SK-N-SH (cell line): ENCODE measurements at regions not wholly inside any gene's neighbourhood (a gene's known extent, or its start where the extent isn't known, plus 50 kb on each side); places are given as distances from the start of the nearest gene placed in this dataset.

Experiments used
- CTCF ChIA-PET: fragments of 300-600, 350-600 bp; formaldehyde crosslinking; extraction: SDS; loops from one replicate; lab custom pipeline; 2021; lab: Yijun Ruan, JAX
- POLR2A ChIA-PET: fragments of 350-600 bp; sonication (Branson Sonifier 250); formaldehyde crosslinking; extraction: SDS; loops from one replicate; lab custom pipeline; 2020; ENCODE audit warnings: antibody characterized with exemption, inconsistent platforms; lab: Yijun Ruan, JAX
- DNase-seq: peaks from one replicate; pipeline ENCODE4 v3.0.0; 2012
- H2AFZ ChIP-seq: fragments of 200-600 bp; sonication (generic); 2 replicates; pipeline ENCODE4 v1.8.1; 2016; ENCODE audit warnings: antibody characterized with exemption, mild to moderate bottlenecking, low read depth
- H3F3A ChIP-seq: fragments of 200-600 bp; sonication (generic); replicated peaks from 2 replicates; pipeline ENCODE3; 2016; ENCODE audit warnings: antibody characterized with exemption, mild to moderate bottlenecking; ENCODE audit not compliant: insufficient read depth
- H3K27ac ChIP-seq, 2 experiments: fragments of 200-500 bp in 1 of 2; fragments of 200-600 bp in 1 of 2; sonication (Bioruptor generic) in 1 of 2; sonication (generic), shearing (Covaris generic) in 1 of 2; 2 replicates each; pipeline versions ENCODE4 v1.5.1 to v1.6.1; 2014 to 2016; ENCODE audit warnings: low read depth in 2 of 2, inconsistent platforms in 1 of 2, low read length in 1 of 2, mild to moderate bottlenecking in 1 of 2, mixed read lengths in 1 of 2
- H3K27me3 ChIP-seq: fragments of 200-600 bp; sonication (generic), shearing (Covaris generic); 2 replicates; pipeline ENCODE4 v1.6.1; 2016; ENCODE audit warnings: mixed run types; ENCODE audit not compliant: insufficient read depth
- H3K36me3 ChIP-seq, 2 experiments: fragments of 200-500 bp in 1 of 2; fragments of 200-600 bp in 1 of 2; sonication (Bioruptor generic) in 1 of 2; sonication (generic) in 1 of 2; replicated peaks in 1 of 2; 2 replicates each; pipeline versions ENCODE3 to v1.5.1; 2014 to 2016; ENCODE audit warnings: low read length in 1 of 2, mild to moderate bottlenecking in 1 of 2; ENCODE audit not compliant: insufficient read depth in 2 of 2, control insufficient read depth in 1 of 2
- H3K4me1 ChIP-seq, 2 experiments: fragments of 200-500 bp in 1 of 2; fragments of 200-600 bp in 1 of 2; sonication (Bioruptor generic) in 1 of 2; sonication (generic), shearing (Covaris generic) in 1 of 2; 2 replicates each; pipeline versions ENCODE4 v1.5.1 to v1.6.1; 2014 to 2016; ENCODE audit warnings: low read depth in 1 of 2, low read length in 1 of 2, mixed run types in 1 of 2; ENCODE audit not compliant: insufficient read depth in 2 of 2, control insufficient read depth in 1 of 2
- H3K4me2 ChIP-seq: fragments of 200-600 bp; sonication (generic), shearing (Covaris generic); 2 replicates; pipeline ENCODE4 v1.6.1; 2017; ENCODE audit warnings: mixed run types
- H3K4me3 ChIP-seq, 2 experiments: fragments of 200-500 bp in 1 of 2; fragments of 200-600 bp in 1 of 2; sonication (Bioruptor generic) in 1 of 2; sonication (generic), shearing (Covaris generic) in 1 of 2; 2 replicates each; pipeline versions ENCODE4 v1.5.1 to v1.8.1; 2014 to 2016; ENCODE audit warnings: low read depth in 2 of 2, inconsistent platforms in 1 of 2, low read length in 1 of 2, mild to moderate bottlenecking in 1 of 2, mixed read lengths in 1 of 2, moderate library complexity in 1 of 2
- H3K79me2 ChIP-seq: fragments of 200-600 bp; sonication (generic); 2 replicates; pipeline ENCODE4 v1.8.1; 2017; ENCODE audit warnings: mild to moderate bottlenecking; ENCODE audit not compliant: insufficient read depth
- H3K9ac ChIP-seq: fragments of 200-600 bp; sonication (generic); 2 replicates; pipeline ENCODE4 v1.6.1; 2017; ENCODE audit warnings: mixed run types
- H3K9me2 ChIP-seq: fragments of 200-600 bp; sonication (generic); 2 replicates; pipeline ENCODE4 v1.6.1; 2017; ENCODE audit warnings: mixed run types
- H3K9me3 ChIP-seq: fragments of 200-600 bp; sonication (generic); 2 replicates; pipeline ENCODE4 v1.6.1; 2017; ENCODE audit warnings: mixed run types, mild to moderate bottlenecking, moderate library complexity
- H4K20me1 ChIP-seq: fragments of 200-600 bp; sonication (generic); 2 replicates; pipeline ENCODE4 v1.6.1; 2017; ENCODE audit warnings: mild to moderate bottlenecking, mixed run types; ENCODE audit not compliant: insufficient read depth
- CHD2 ChIP-seq: fragments of 150-350 bp; IDR thresholded peaks from 2 replicates; pipeline ENCODE4 v1.6.1; 2018; ENCODE audit warnings: low read length; ENCODE audit not compliant: partially characterized antibody
- ELF1 ChIP-seq: IDR thresholded peaks from 2 replicates; pipeline ENCODE4 v1.4.0; 2012
- FOSL2 ChIP-seq: IDR thresholded peaks from 2 replicates; pipeline ENCODE4 v1.4.0; 2012; ENCODE audit warnings: low read depth, mild to moderate bottlenecking, moderate library complexity, borderline replicate concordance
- FOXJ3 ChIP-seq: sonication (generic); formaldehyde crosslinking; IDR thresholded peaks from 2 replicates; pipeline ENCODE4 v1.5.1; 2020; ENCODE audit warnings: mild to moderate bottlenecking, missing genetic modification reagents
- GATA2 ChIP-seq: sonication (generic); formaldehyde crosslinking; IDR thresholded peaks from 2 replicates; pipeline ENCODE4 v1.5.0; 2020; ENCODE audit warnings: mild to moderate bottlenecking, missing genetic modification reagents
- JUND ChIP-seq: IDR thresholded peaks from 2 replicates; pipeline ENCODE4 v1.4.0; 2012
- MAX ChIP-seq: IDR thresholded peaks from 2 replicates; pipeline ENCODE4 v1.4.0; 2012; ENCODE audit warnings: low read depth
- MXI1 ChIP-seq: IDR thresholded peaks from 2 replicates; pipeline ENCODE4 v1.6.1; 2012; ENCODE audit warnings: mild to moderate bottlenecking, low read depth, low read length, improper control_type of control experiment
- NRF1 ChIP-seq: IDR thresholded peaks from 2 replicates; pipeline ENCODE4 v1.6.1; 2012; ENCODE audit warnings: low read depth, mild to moderate bottlenecking, low read length
- PBX3 ChIP-seq: IDR thresholded peaks from 2 replicates; pipeline ENCODE4; 2012
- POLR2AphosphoS5 ChIP-seq: IDR thresholded peaks from 2 replicates; pipeline ENCODE4 v1.6.1; 2012; ENCODE audit warnings: low read depth, low read length
- RCOR1 ChIP-seq: fragments of 150-350 bp; IDR thresholded peaks from 2 replicates; pipeline ENCODE4 v1.6.1; 2017; ENCODE audit warnings: antibody characterized with exemption, low read length
- RFX5 ChIP-seq: IDR thresholded peaks from 2 replicates; pipeline ENCODE4 v1.6.1; 2012; ENCODE audit warnings: mild to moderate bottlenecking, improper control_type of control experiment, low read length
- SIN3A ChIP-seq: IDR thresholded peaks from 2 replicates; pipeline ENCODE4 v1.6.1; 2012; ENCODE audit warnings: low read depth, mild to moderate bottlenecking, low read length, moderate library complexity, borderline replicate concordance
- TAF1 ChIP-seq: IDR thresholded peaks from 2 replicates; pipeline ENCODE4 v1.6.1; 2012; ENCODE audit warnings: low read depth, mild to moderate bottlenecking, low read length, moderate library complexity, borderline replicate concordance
- TCF12 ChIP-seq: IDR thresholded peaks from 2 replicates; pipeline ENCODE4 v1.4.0; 2012
- YY1 ChIP-seq: IDR thresholded peaks from 2 replicates; pipeline ENCODE4 v1.4.0; 2012; ENCODE audit warnings: low read depth, mild to moderate bottlenecking
- WGBS: methylation state at CpG from one replicate; pipeline ENCODE4 v1.1.6; 2017; ENCODE audit warnings: low lambda C conversion rate; 5-methylcytosine and 5-hydroxymethylcytosine counted together
- TF ChIP-seq, protein P1 (sequence below): IDR thresholded peaks from 2 replicates; pipeline ENCODE4 v1.6.1; 2012; ENCODE audit warnings: mild to moderate bottlenecking, low read depth, low read length, moderate library complexity
- TF ChIP-seq, protein P2 (sequence below): fragments of 150-350 bp; IDR thresholded peaks from 2 replicates; pipeline ENCODE4 v1.6.1; 2017; ENCODE audit warnings: antibody characterized with exemption, low read length, low read depth, borderline replicate concordance
- TF ChIP-seq, protein P3 (sequence below): fragments of 150-350 bp; IDR thresholded peaks from 2 replicates; pipeline ENCODE4 v1.6.1; 2016; ENCODE audit warnings: mild to moderate bottlenecking, low read depth, low read length

- CTCF ChIA-PET = no interaction called here
These were observed 52.5 kb upstream of the WDFY3 start for GRCh38 chr4:85018983-85019382.

DNA sequence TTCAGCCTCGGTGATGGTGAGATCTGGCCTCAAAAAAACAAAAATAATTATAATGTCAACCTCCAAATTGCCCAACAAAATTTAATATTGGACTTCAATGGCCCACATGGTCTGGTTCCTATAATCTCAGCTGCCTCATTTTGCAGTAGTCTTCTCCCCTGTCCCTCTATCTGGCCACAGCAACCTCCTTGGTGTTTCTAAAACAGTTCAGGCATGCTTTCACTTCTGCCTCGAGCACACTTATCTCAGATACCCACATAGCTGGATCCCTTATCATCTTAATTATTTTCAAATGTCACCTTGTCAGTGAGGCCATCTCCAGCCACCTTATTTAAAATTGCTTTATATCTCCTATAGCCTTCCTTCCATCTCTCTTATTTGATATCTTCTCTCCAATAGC, 52.9 kb upstream of the WDFY3 start:
- POLR2A ChIA-PET = no interaction called here
- CTCF ChIA-PET = no interaction called here
- Histone ChIP-seq H3F3A (no peaks in the 10 kb centered on the region), H2AFZ (no peak overlapping the region), H4K20me1 (no peaks in the 10 kb centered on the region), H3K9me2 (no peaks in the 10 kb centered on the region), H3K4me3 (no peak overlapping the region), H3K27me3 (no peaks in the 10 kb centered on the region; the same call in 1 of the 2 replicates), H3K9ac (no peak overlapping the region), H3K4me2 (no peak overlapping the region), H3K79me2 (no peaks in the 10 kb centered on the region), H3K9me3 (no peaks in the 10 kb centered on the region), H3K36me3 (no peaks in the 10 kb centered on the region), H3K4me1 (no peaks in the 10 kb centered on the region; a peak in 1 of 4 replicates), H3K27ac (no peak overlapping the region)
- DNase-seq = no peak
- TF ChIP-seq FOSL2 = no peak
- no peak for TF ChIP-seq YY1
- TF ChIP-seq, protein P1, sequence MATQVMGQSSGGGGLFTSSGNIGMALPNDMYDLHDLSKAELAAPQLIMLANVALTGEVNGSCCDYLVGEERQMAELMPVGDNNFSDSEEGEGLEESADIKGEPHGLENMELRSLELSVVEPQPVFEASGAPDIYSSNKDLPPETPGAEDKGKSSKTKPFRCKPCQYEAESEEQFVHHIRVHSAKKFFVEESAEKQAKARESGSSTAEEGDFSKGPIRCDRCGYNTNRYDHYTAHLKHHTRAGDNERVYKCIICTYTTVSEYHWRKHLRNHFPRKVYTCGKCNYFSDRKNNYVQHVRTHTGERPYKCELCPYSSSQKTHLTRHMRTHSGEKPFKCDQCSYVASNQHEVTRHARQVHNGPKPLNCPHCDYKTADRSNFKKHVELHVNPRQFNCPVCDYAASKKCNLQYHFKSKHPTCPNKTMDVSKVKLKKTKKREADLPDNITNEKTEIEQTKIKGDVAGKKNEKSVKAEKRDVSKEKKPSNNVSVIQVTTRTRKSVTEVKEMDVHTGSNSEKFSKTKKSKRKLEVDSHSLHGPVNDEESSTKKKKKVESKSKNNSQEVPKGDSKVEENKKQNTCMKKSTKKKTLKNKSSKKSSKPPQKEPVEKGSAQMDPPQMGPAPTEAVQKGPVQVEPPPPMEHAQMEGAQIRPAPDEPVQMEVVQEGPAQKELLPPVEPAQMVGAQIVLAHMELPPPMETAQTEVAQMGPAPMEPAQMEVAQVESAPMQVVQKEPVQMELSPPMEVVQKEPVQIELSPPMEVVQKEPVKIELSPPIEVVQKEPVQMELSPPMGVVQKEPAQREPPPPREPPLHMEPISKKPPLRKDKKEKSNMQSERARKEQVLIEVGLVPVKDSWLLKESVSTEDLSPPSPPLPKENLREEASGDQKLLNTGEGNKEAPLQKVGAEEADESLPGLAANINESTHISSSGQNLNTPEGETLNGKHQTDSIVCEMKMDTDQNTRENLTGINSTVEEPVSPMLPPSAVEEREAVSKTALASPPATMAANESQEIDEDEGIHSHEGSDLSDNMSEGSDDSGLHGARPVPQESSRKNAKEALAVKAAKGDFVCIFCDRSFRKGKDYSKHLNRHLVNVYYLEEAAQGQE = no peak
- TF ChIP-seq, protein P2, sequence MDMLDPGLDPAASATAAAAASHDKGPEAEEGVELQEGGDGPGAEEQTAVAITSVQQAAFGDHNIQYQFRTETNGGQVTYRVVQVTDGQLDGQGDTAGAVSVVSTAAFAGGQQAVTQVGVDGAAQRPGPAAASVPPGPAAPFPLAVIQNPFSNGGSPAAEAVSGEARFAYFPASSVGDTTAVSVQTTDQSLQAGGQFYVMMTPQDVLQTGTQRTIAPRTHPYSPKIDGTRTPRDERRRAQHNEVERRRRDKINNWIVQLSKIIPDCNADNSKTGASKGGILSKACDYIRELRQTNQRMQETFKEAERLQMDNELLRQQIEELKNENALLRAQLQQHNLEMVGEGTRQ = no peak
- no peak for TF ChIP-seq ELF1
- TF ChIP-seq CHD2 = no peak
- no peak for TF ChIP-seq SIN3A
- no peak for TF ChIP-seq TAF1
- no peak for TF ChIP-seq GATA2
- no peak for TF ChIP-seq PBX3
- no peak for TF ChIP-seq JUND
- no peak for TF ChIP-seq FOXJ3 (CRISPR knock-in tag)
- TF ChIP-seq MAX = no peak
- no peak for TF ChIP-seq POLR2AphosphoS5
- TF ChIP-seq MXI1 = no peak
- no peak for TF ChIP-seq RFX5
- TF ChIP-seq NRF1 = no peak
- TF ChIP-seq RCOR1 = no peak
- 20% methylated on average over 2 of the region's 2 CpGs for WGBS

More at GRCh38 chr4:85018983-85019382, 52.5 kb upstream of the WDFY3 start:
- Histone ChIP-seq H2AFZ (no peak overlapping the region), H3K4me2 (no peak overlapping the region), H3F3A (no peaks in the 10 kb centered on the region), H3K79me2 (no peaks in the 10 kb centered on the region), H3K4me1 (no peaks in the 10 kb centered on the region; a peak in 1 of 4 replicates), H3K9me3 (no peaks in the 10 kb centered on the region), H3K27ac (no peak overlapping the region), H3K36me3 (no peaks in the 10 kb centered on the region), H3K27me3 (no peaks in the 10 kb centered on the region; the same call in 1 of the 2 replicates), H3K9ac (no peak overlapping the region), H3K9me2 (no peaks in the 10 kb centered on the region), H4K20me1 (no peaks in the 10 kb centered on the region), H3K4me3 (no peak overlapping the region)
- no peak for DNase-seq
- POLR2A ChIA-PET = no interaction called here
- WGBS = 69% methylated on average over 7 of the region's 7 CpGs
- TF ChIP-seq CHD2 (no peak), TCF12 (no peak)
- TF ChIP-seq, protein P3, sequence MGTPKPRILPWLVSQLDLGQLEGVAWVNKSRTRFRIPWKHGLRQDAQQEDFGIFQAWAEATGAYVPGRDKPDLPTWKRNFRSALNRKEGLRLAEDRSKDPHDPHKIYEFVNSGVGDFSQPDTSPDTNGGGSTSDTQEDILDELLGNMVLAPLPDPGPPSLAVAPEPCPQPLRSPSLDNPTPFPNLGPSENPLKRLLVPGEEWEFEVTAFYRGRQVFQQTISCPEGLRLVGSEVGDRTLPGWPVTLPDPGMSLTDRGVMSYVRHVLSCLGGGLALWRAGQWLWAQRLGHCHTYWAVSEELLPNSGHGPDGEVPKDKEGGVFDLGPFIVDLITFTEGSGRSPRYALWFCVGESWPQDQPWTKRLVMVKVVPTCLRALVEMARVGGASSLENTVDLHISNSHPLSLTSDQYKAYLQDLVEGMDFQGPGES = no peak
- TF ChIP-seq, all 33 proteins: peak for 0
